ENCODE measurements at regions not wholly inside any gene's neighbourhood (a gene's known extent, or its start where the extent isn't known, plus 50 kb on each side); places are given as distances from the start of the nearest gene placed in this dataset.

- Histone ChIP-seq H3K4me3 (no peak overlapping the region), H3F3A (ENCODE audit: low read depth) (no peaks in the 10 kb centered on the region), H3K9me3 (ENCODE audit: low read depth) (no peaks in the 10 kb centered on the region), H4K20me1 (ENCODE audit: low read depth) (no peaks in the 10 kb centered on the region), H3K36me3 (no peaks in the 10 kb centered on the region), H3K4me2 (no peak overlapping the region), H3K27me3 (no peaks in the 10 kb centered on the region), H3K9ac (no peak overlapping the region), H2AFZ (replicated peaks) (no peak overlapping the region), H3K27ac (no peak overlapping the region), H3K4me1 (no peaks in the 10 kb centered on the region), H3K79me2 (ENCODE audit: low read depth) (no peaks in the 10 kb centered on the region)
- H3K36me3 Mint-ChIP-seq = no peaks in the 10 kb centered on the region
- H3K27ac Mint-ChIP-seq = no peak overlapping the region
- no peaks in the 10 kb centered on the region for H3K9me3 Mint-ChIP-seq
- TF ChIP-seq EZH2 (IDR thresholded peaks at IDR 0.05) (no peak), CTCF (IDR thresholded peaks at IDR 0.05) (no peak), EZH2phosphoT487 (IDR thresholded peaks at IDR 0.05) (no peak)
- no peak for DNase-seq (ENCODE audit: low spot score)
- H3K4me1 Mint-ChIP-seq = no peaks in the 10 kb centered on the region
- H3K27me3 Mint-ChIP-seq (ENCODE audit: insufficient read depth, low read depth) = peaks cover 2% of the 10 kb centered on the region
- no peak overlapping the region for H3K4me3 Mint-ChIP-seq
Observed at GRCh38 chr13:108478179-108478578, 151.2 kb upstream of the MYO16 start.

GRCh38 chr13:108483981-108484380 is 145.4 kb upstream of the MYO16 start:
- no peaks in the 10 kb centered on the region for H3K79me2 ChIP-seq (ENCODE audit: low read depth)
- H3K9me3 ChIP-seq (ENCODE audit: low read depth) = no peaks in the 10 kb centered on the region
- H2AFZ ChIP-seq (replicated peaks) = no peak overlapping the region
- no peak overlapping the region for H3K4me3 ChIP-seq
- peaks cover 2% of the 10 kb centered on the region for H3K9me3 Mint-ChIP-seq
- H3K4me1 ChIP-seq = no peaks in the 10 kb centered on the region
- no peak overlapping the region for H3K4me2 ChIP-seq
- no peaks in the 10 kb centered on the region for H4K20me1 ChIP-seq (ENCODE audit: low read depth)
- H3K27me3 Mint-ChIP-seq (ENCODE audit: insufficient read depth, low read depth) = peaks cover 2% of the 10 kb centered on the region
- no peaks in the 10 kb centered on the region for H3K27me3 ChIP-seq
- no peaks in the 10 kb centered on the region for H3K36me3 Mint-ChIP-seq
- no peak overlapping the region for H3K27ac Mint-ChIP-seq
- no peak overlapping the region for H3K9ac ChIP-seq
- H3K27ac ChIP-seq = no peak overlapping the region
- H3K4me3 Mint-ChIP-seq = no peak overlapping the region
- no peak for TF ChIP-seq EZH2 (IDR thresholded peaks at IDR 0.05)
- no peak for TF ChIP-seq EZH2phosphoT487 (IDR thresholded peaks at IDR 0.05)
- TF ChIP-seq CTCF (IDR thresholded peaks at IDR 0.05) = no peak
- DNase-seq (ENCODE audit: low spot score) = no peak
- no peaks in the 10 kb centered on the region for H3F3A ChIP-seq (ENCODE audit: low read depth)
- no peaks in the 10 kb centered on the region for H3K36me3 ChIP-seq
- H3K4me1 Mint-ChIP-seq = no peaks in the 10 kb centered on the region

GRCh38 chr13:108486096-108486495 is 143.3 kb upstream of the MYO16 start:
- no peaks in the 10 kb centered on the region for H3K79me2 ChIP-seq (ENCODE audit: low read depth)
- no peak overlapping the region for H3K4me2 ChIP-seq
- Mint-ChIP-seq H3K27ac (no peak overlapping the region), H3K4me1 (no peaks in the 10 kb centered on the region), H3K9me3 (peaks cover 12% of the 10 kb centered on the region), H3K4me3 (no peak overlapping the region), H3K36me3 (no peaks in the 10 kb centered on the region), H3K27me3 (ENCODE audit: insufficient read depth, low read depth) (peaks cover 2% of the 10 kb centered on the region)
- no peak for TF ChIP-seq CTCF (IDR thresholded peaks at IDR 0.05)
- no peak for TF ChIP-seq EZH2 (IDR thresholded peaks at IDR 0.05)
- TF ChIP-seq EZH2phosphoT487 (IDR thresholded peaks at IDR 0.05) = no peak
- no peaks in the 10 kb centered on the region for H3K36me3 ChIP-seq
- no peak overlapping the region for H2AFZ ChIP-seq (replicated peaks)
- no peak overlapping the region for H3K27ac ChIP-seq
- H3K9ac ChIP-seq = no peak overlapping the region
- H3K27me3 ChIP-seq = no peaks in the 10 kb centered on the region
- H4K20me1 ChIP-seq (ENCODE audit: low read depth) = no peaks in the 10 kb centered on the region
- H3K9me3 ChIP-seq (ENCODE audit: low read depth) = no peaks in the 10 kb centered on the region
- DNase-seq (ENCODE audit: low spot score) = no peak
- H3K4me3 ChIP-seq = no peak overlapping the region
- no peaks in the 10 kb centered on the region for H3F3A ChIP-seq (ENCODE audit: low read depth)
- H3K4me1 ChIP-seq = no peaks in the 10 kb centered on the region

Measured in neural progenitor cell (in vitro differentiated cells).